Skeletal muscle satellite cell (primary cell): ENCODE measurements at regions not wholly inside any gene's neighbourhood (a gene's known extent, or its start where the extent isn't known, plus 50 kb on each side); places are given as distances from the start of the nearest gene placed in this dataset.

Experiments
- H3K27me3 ChIP-seq: 2 replicates; pipeline ENCODE4 v1.7.0; 2013; ENCODE audit warnings: low read length; ENCODE audit not compliant: control insufficient read depth, insufficient read depth
- H3K36me3 ChIP-seq: 2 replicates; pipeline ENCODE4 v1.7.0; 2013; ENCODE audit warnings: mild to moderate bottlenecking, control low read depth, low read length; ENCODE audit not compliant: insufficient read depth
- H3K4me1 ChIP-seq: 2 replicates; pipeline ENCODE4 v1.7.0; 2013; ENCODE audit warnings: low read length; ENCODE audit not compliant: control insufficient read depth, insufficient read depth
- H3K4me2 ChIP-seq: 2 replicates; pipeline ENCODE4 v1.7.0; 2013; ENCODE audit warnings: mild to moderate bottlenecking, low read length
- H3K4me3 ChIP-seq: 2 replicates; pipeline ENCODE4 v1.7.0; 2013; ENCODE audit warnings: low read length
- H3K9ac ChIP-seq: 2 replicates; pipeline ENCODE4 v1.7.0; 2013; ENCODE audit warnings: mild to moderate bottlenecking, low read depth, low read length, moderate library complexity
- H3K9me3 ChIP-seq: replicated peaks from 2 replicates; pipeline ENCODE4 v1.7.0; 2013; ENCODE audit warnings: mild to moderate bottlenecking, control low read depth, low read length

DNA sequence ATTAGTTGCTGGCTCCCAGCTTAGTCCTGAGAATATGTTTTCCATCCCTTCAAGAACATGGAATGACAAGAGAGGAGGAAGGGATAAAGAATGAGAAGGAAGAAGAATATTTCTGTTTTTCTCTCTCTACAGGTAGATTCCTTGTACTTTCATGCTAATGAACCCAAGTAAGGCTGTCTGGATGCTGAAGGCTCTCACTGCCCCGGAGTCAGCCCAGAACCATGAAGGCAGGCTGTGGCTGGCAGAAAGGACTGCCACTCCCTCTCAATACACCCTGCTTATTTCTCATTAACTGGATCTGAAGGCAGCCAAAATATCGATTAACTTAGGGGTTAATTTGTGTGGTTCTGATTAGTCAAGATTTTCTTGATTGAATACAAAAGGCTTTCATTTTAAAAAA lies 93.1 kb upstream of the NPAS2 start:
- no peak overlapping the region for H3K9ac ChIP-seq
- peaks cover 8% of the 10 kb centered on the region for H3K4me1 ChIP-seq
- no peaks in the 10 kb centered on the region for H3K9me3 ChIP-seq
- no peak overlapping the region for H3K4me3 ChIP-seq
- H3K27me3 ChIP-seq = peaks cover 27% of the 10 kb centered on the region
- no peaks in the 10 kb centered on the region for H3K36me3 ChIP-seq
- H3K4me2 ChIP-seq = no peak overlapping the region

DNA sequence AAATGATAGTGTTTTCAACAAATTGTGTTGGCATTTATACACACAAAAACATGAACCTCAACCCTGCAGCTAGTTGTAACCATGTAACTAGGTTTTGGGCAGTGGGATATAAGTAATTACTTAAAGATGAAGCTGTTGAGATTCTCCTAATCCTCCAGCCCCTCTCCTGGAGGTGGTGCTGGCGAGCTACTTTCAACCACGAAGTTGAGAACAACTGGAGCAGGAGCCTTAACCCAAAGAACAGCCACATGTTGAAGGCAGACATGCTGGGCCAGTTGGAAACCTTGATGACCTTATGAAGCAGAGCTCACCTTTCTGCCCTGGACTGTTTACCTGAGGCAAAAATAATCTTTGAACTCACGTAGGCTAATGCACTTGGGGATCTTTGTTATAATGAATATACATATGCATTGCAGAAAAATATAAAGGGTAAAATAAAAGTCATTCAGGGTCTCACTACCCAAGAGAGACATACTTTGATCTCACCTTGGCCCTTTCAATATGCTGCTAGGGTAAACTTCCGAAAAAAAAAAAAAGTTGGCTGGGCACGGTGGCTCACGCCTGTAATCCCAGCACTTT lies 89.6 kb upstream of the NPAS2 start:
- no peak overlapping the region for H3K4me2 ChIP-seq
- no peak overlapping the region for H3K9ac ChIP-seq
- no peak overlapping the region for H3K4me3 ChIP-seq
- no peaks in the 10 kb centered on the region for H3K9me3 ChIP-seq
- no peaks in the 10 kb centered on the region for H3K36me3 ChIP-seq
- peaks cover 27% of the 10 kb centered on the region for H3K4me1 ChIP-seq
- peaks cover 2% of the 10 kb centered on the region for H3K27me3 ChIP-seq

DNA sequence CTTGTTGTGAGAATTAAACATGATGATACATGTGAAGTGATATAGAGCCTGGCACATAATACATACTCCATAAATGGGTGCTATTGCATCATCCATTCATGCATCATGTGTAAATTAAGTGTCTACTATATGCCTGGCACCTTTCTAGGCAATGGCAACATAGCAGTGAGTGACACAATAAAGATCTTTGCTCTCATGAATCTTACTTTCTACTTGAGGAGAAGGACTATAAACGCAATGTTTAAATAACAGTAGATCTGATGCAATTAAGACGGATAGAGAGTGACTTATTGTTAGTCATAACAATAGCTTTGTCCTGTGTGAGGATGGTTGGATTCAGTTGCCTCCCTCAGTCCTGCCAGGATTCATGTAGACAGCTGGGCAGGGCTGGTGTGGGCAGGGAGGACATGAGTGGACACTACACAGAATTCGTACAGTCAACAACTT lies 88.4 kb upstream of the NPAS2 start:
- no peaks in the 10 kb centered on the region for H3K36me3 ChIP-seq
- H3K27me3 ChIP-seq = no peaks in the 10 kb centered on the region
- H3K9ac ChIP-seq = no peak overlapping the region
- no peak overlapping the region for H3K4me3 ChIP-seq
- no peaks in the 10 kb centered on the region for H3K9me3 ChIP-seq
- H3K4me1 ChIP-seq = peaks cover 27% of the 10 kb centered on the region
- peak overlapping the region; percentile 21 for H3K4me2 ChIP-seq

DNA sequence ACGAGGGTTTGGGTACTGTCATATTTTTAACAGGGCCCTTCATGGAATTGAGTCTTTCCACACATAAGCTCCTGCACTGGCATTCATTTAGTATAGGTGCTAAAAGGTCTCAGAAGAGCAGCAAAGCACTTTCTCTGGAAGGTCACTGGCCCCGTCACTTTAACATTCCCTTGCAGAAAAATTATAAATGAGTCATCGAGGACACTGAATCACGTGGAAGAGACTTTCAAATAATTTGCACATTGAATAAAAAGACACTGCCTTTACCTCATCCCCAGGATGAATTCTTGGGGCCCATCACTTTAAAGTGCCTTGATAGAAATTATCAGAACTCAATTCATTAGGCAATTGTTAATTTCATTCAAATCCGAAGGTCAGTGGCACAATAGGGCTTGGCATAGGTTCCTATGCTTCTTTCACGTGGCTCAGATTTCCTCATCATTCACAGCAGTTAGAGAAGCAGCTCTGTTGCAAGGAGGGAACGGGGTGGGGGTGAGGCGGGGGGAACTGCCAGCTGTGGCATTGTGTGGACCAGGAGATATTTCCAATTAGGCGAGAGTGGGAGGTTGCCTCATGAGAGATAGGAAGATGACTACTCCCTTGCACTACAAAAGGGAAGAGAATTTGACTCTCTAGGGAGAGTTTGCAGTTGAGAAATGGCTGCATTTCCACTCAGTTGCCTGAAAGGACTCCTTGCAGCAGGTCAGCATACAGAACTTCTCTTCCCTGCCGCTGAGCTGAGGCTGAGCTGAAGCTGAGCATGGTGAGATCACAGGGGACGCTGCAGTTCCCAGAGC lies 86.3 kb upstream of the NPAS2 start:
- no peaks in the 10 kb centered on the region for H3K9me3 ChIP-seq
- H3K9ac ChIP-seq = peak overlapping the region; percentile 27

DNA sequence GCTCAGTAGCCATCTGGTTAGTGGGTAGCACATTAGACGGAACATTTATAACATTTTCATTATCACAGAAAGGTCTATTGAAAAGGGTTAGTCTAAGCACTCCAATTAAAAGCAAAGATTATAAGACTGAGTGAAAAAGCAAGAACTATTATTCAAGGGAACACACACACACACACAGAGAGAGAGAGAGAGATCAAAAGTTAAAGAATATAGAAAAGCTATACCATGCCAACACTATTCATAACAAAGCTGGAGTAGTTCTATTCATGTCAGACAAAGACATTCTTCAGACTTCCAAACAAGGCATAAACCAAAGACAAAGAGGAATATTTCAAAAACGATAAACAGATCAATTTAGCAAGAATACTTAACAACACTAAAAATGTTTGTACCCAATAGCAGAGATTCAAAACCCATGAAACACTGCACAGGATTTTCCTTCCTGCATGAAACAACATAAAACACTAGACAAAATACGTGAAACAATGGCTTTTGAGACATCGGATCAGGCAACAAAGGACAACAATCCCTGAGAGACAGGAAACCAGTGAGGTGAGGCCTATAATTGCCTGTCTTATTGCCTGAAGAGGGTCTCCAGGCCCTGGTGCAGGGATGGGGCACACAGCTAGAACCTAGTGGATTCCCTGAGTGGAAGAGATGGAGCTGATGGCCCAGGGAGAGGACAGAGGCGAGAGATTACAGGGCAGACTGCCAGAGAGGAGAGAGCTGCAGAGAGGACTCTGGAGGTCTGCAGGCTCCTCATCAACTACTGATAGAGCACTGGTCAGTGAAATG lies 83.6 kb upstream of the NPAS2 start:
- H3K9ac ChIP-seq = no peak overlapping the region
- H3K36me3 ChIP-seq = no peaks in the 10 kb centered on the region
- H3K9me3 ChIP-seq = no peaks in the 10 kb centered on the region
- H3K27me3 ChIP-seq = no peaks in the 10 kb centered on the region
- H3K4me2 ChIP-seq = no peak overlapping the region
- no peak overlapping the region for H3K4me3 ChIP-seq
- H3K4me1 ChIP-seq = peaks cover 24% of the 10 kb centered on the region

More for the DNA sequence above, 86.3 kb upstream of the NPAS2 start:
- H3K4me2 ChIP-seq = peak overlapping the region; percentile 44
- no peaks in the 10 kb centered on the region for H3K36me3 ChIP-seq
- H3K4me3 ChIP-seq = peak overlapping the region; percentile 14
- H3K27me3 ChIP-seq = no peaks in the 10 kb centered on the region
- peaks cover 27% of the 10 kb centered on the region for H3K4me1 ChIP-seq

DNA sequence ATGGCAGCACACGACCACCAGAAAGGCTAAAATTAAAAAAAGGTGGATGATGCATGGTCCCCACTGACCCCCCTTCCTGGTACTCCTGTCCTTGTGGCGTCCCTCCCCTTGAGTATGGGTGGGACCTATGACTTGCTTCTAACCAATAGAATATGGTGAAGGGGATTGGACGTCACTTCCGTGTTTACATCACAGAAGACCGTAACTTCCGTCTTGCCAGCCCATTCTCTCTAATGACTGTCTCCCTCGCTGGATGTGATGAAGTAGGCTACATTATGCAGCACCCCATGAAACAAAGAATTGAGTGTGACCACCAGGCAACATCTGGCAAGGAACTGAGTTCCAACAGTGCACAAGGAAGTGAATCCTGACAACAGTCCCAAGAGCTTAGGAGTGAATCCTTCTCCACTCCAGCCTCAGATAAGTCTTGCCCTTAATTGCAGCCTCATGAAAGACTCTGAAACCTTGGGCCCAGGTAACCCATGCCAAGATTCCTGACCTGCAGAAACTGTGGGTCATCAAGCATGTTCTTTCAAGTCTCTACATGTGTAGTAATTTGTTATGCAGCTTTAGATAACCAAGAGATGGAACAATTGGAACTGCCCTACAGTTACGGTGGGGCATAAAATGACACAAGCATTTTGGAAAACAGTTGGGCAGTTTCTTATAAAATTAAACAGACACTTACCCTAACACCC lies 80.1 kb upstream of the NPAS2 start:
- Histone ChIP-seq H3K9me3 (no peaks in the 10 kb centered on the region), H3K4me3 (no peak overlapping the region), H3K36me3 (no peaks in the 10 kb centered on the region), H3K4me2 (no peak overlapping the region), H3K27me3 (no peaks in the 10 kb centered on the region), H3K4me1 (peaks cover 19% of the 10 kb centered on the region), H3K9ac (no peak overlapping the region)

DNA sequence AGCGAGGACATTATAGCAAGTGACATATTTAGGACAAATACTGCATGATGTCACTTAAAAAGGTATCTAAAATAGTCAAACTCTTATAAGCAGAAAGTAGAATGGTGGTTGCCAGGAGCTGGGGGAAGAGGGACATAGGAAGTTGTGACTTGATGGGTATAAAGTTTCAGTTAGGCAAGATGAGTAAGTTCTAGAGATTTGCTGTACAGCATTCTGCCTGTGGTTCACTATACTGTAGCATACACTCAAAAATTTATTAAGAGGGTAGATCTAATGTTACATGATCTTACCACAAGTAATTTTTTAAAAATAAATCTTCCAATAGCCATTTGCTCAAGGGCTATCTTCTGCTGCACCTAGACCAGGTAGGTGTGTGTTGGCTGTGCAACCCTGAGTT lies 78.1 kb upstream of the NPAS2 start:
- Histone ChIP-seq H3K27me3 (no peaks in the 10 kb centered on the region), H3K36me3 (no peaks in the 10 kb centered on the region), H3K4me2 (peak overlapping the region; percentile 75), H3K9ac (peak overlapping the region; percentile 74), H3K9me3 (no peaks in the 10 kb centered on the region), H3K4me1 (peaks cover 21% of the 10 kb centered on the region), H3K4me3 (peak overlapping the region; percentile 54)

DNA sequence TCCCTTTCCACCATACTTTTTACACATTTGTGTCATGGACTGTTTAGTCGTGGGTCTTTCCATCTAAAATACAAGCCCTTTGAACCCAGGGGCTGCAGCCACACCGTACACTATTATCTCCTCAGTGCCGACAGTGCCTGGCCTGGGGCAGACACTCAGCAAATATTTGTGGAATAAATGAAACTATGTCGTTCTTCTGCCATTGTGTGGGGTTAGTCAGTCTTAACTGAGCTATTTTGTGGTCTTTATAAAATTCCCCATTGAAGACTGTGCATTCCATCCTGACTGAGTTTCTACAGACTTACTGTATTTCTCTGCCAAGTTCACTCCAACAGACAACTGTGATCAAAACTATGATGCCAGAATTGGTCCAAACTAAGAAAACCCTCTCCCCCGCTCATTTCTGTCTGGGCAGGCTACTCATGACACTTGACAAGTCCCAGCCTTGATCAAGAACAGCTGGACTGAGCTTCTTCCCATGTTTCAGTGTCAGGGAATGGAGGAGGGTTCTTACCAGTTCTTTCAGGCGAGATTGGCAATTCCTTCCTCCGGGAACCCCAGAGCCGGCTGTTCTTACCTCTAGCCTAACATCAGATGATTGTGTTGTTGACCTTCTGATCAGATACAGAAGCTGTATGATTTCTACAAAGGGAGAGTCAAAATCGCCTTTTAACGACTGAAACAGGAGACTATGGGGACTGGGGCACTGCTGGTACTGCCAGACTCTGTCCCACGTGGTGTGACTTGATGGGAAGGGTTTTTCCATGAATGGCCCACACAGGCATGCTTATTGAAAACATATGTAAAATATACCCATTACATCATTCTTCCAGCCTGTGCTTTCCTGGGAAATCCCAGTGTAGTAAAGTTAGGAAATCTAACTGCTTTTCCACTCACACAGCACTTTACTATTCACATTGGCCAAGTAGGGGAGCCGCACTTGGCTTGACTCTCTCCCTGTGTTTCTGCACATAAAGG lies 77.4 kb upstream of the NPAS2 start:
- no peaks in the 10 kb centered on the region for H3K9me3 ChIP-seq
- H3K4me1 ChIP-seq = peaks cover 24% of the 10 kb centered on the region
- no peaks in the 10 kb centered on the region for H3K27me3 ChIP-seq
- no peaks in the 10 kb centered on the region for H3K36me3 ChIP-seq
- H3K9ac ChIP-seq = peak overlapping the region; percentile 83
- H3K4me3 ChIP-seq = peak overlapping the region; percentile 54
- H3K4me2 ChIP-seq = peak overlapping the region; percentile 76

DNA sequence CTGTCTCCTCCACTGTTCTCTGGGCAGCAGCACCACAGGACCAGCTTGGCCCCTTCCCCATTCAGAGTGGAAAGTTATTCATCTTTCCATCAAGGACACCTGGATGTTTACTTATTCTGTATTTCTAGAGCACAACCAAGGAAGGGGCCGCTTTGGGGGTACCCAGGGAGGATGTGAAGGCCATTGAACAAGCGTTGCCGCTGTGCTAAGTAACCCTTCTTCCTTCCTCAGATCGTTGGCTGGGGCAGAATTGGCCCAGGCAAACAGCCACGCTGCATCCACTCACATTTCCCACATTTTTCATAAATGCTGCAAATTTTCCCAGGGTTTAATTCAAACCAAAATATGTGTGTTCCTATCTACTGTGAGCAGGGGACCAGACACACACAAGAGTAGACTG lies 76.2 kb upstream of the NPAS2 start:
- Histone ChIP-seq H3K4me2 (no peak overlapping the region), H3K4me1 (peaks cover 36% of the 10 kb centered on the region), H3K36me3 (no peaks in the 10 kb centered on the region), H3K4me3 (no peak overlapping the region), H3K27me3 (no peaks in the 10 kb centered on the region), H3K9me3 (no peaks in the 10 kb centered on the region), H3K9ac (no peak overlapping the region)

DNA sequence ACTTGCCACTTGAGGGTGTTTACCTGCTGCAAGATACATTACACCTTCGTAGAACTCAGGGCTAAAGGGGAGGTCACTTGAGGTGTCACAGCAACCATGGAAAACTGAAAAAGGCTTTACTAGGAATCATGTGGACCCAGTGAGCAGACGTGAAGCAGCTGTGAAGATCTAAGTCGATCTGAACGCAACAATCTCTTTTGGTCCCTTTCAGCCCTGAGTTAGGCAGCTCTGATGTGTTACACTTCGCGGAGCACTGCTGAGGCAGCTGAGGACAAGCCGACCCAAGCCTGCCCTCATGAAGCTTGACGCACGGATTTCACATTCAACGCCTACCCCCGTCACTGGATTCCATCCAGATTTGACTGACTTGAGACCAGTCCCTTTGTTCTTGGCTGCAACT lies 75.8 kb upstream of the NPAS2 start:
- Histone ChIP-seq H3K36me3 (no peaks in the 10 kb centered on the region), H3K9ac (no peak overlapping the region), H3K4me3 (no peak overlapping the region), H3K4me1 (peaks cover 38% of the 10 kb centered on the region), H3K9me3 (no peaks in the 10 kb centered on the region), H3K4me2 (no peak overlapping the region), H3K27me3 (no peaks in the 10 kb centered on the region)
